ENCODE measurements at regions not wholly inside any gene's neighbourhood (a gene's known extent, or its start where the extent isn't known, plus 50 kb on each side); places are given as distances from the start of the nearest gene placed in this dataset.
A peak's percentile ranks its signal among the peaks of the same experiment; 100 is the strongest.

DNA sequence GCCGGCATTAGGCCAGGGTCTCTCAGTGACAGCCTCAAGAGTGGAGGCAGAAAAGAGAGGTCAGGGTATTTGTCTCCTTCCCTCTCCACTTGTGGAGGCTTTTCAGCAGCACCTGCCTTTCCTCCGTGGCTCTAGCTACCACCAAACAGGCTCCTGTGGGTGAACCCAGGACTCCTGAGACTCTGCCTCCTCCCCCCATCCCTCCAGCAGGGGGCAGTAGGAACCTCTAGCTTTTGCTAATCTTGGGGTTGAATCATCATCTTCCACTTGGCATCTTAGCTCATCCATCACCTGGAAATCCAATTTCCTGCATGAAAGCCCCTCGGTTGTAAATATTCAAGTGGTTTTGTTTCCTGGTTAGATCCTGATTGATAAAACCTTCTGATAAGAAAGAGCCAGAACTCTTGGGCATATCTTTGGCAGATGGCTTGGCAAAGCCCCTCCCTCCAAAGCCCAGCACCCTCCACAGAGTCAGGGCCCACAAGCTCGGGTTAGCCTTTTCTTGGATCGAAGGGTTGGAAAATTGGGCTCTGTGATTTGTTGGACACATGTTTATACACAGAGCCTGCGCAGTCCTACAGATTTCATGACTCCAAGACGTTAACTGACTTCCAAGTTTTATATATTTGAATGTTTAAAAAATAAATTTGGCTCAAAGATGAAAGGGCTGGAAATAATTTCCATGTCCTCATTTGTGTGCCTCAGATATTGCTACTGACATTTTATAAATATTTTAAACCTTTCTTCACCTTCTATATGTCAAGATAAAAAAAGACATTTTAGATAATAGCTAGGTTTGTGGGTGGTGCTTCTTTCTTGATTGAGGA is 322.1 kb downstream of the MAP2K4 start:
- TF ChIP-seq CTCF (IDR thresholded peaks at IDR 0.05) = peak in 2 of 4 experiments; percentile 25 to 36
- no peak for TF ChIP-seq POLR2AphosphoS5 (IDR thresholded peaks at IDR 0.05)
- TF ChIP-seq POLR2A (IDR thresholded peaks at IDR 0.05) = no peak

Data from prostate gland (tissue), 2 donors.